HG03025 (cell line): ENCODE measurements at regions not wholly inside any gene's neighbourhood (a gene's known extent, or its start where the extent isn't known, plus 50 kb on each side); places are given as distances from the start of the nearest gene placed in this dataset.

Experiments used
- ATAC-seq: cut with Tn5 transposase; IDR thresholded peaks from one replicate; pipeline ENCODE4 v1.9.1; 2021; ENCODE audit warnings: mild to moderate bottlenecking, moderate library complexity; ENCODE audit not compliant: unreplicated experiment, low FRiP score

- ATAC-seq: no peak
These were observed 322.5 kb downstream of the NFIB start for GRCh38 chr9:13991395-13991794.

GRCh38 chr9:13990994-13991393 lies 322.9 kb downstream of the NFIB start:
- ATAC-seq: no peak

GRCh38 chr9:13990331-13990730 lies 323.6 kb downstream of the NFIB start:
- ATAC-seq: no peak

- no peak for ATAC-seq
These were observed 325.0 kb downstream of the NFIB start for GRCh38 chr9:13988944-13989343.

GRCh38 chr9:13983607-13984006 lies 330.3 kb downstream of the NFIB start:
- ATAC-seq: no peak

- no peak for ATAC-seq
These were observed 334.0 kb downstream of the NFIB start for GRCh38 chr9:13979941-13980318.

GRCh38 chr9:13975611-13976290 lies 338.2 kb downstream of the NFIB start:
- no peak for ATAC-seq

GRCh38 chr9:13974891-13975290 lies 339.1 kb downstream of the NFIB start:
- ATAC-seq: no peak

- no peak for ATAC-seq
These were observed 341.8 kb downstream of the NFIB start for GRCh38 chr9:13971966-13972655.

GRCh38 chr9:13971415-13971814 lies 342.5 kb downstream of the NFIB start:
- ATAC-seq: no peak

GRCh38 chr9:13970426-13970825 lies 343.5 kb downstream of the NFIB start:
- no peak for ATAC-seq

- no peak for ATAC-seq
These were observed 343.9 kb downstream of the NFIB start for GRCh38 chr9:13970018-13970417.

- ATAC-seq: no peak
These were observed 346.5 kb downstream of the NFIB start for GRCh38 chr9:13967438-13967837.

- no peak for ATAC-seq
These were observed 346.9 kb downstream of the NFIB start for GRCh38 chr9:13967011-13967410.

- ATAC-seq: peak; percentile 49
These were observed 350.8 kb downstream of the NFIB start for GRCh38 chr9:13963005-13963653.

- no peak for ATAC-seq
These were observed 351.9 kb downstream of the NFIB start for GRCh38 chr9:13962006-13962405.

- ATAC-seq: no peak
These were observed 353.8 kb downstream of the NFIB start for GRCh38 chr9:13960011-13960765.

- ATAC-seq: no peak
These were observed 355.3 kb downstream of the NFIB start for GRCh38 chr9:13958672-13959071.

GRCh38 chr9:13957089-13957488 lies 356.9 kb downstream of the NFIB start:
- ATAC-seq: no peak

- ATAC-seq: no peak
These were observed 357.8 kb downstream of the NFIB start for GRCh38 chr9:13956107-13956506.

- no peak for ATAC-seq
These were observed 361.0 kb downstream of the NFIB start for GRCh38 chr9:13952906-13953305.
